NT2/D1 (cell line): ENCODE measurements at regions not wholly inside any gene's neighbourhood (a gene's known extent, or its start where the extent isn't known, plus 50 kb on each side); places are given as distances from the start of the nearest gene placed in this dataset.

Experiments
- DNase-seq: peaks from one replicate; pipeline ENCODE4 v3.0.0-alpha.2; 2011; ENCODE audit warnings: low read depth, low spot score
- H3K27me3 ChIP-seq: 2 replicates; pipeline ENCODE4 v1.6.0; 2011; ENCODE audit warnings: mild to moderate bottlenecking; ENCODE audit not compliant: insufficient read length, insufficient read depth
- H3K36me3 ChIP-seq: 2 replicates; pipeline ENCODE4 v1.6.1; 2011; ENCODE audit warnings: mild to moderate bottlenecking, low read length, mixed read lengths; ENCODE audit not compliant: insufficient read depth, insufficient read length
- H3K4me1 ChIP-seq: 2 replicates; pipeline ENCODE4 v1.5.1; 2011; ENCODE audit not compliant: insufficient read depth, insufficient read length
- H3K4me3 ChIP-seq: 2 replicates; pipeline ENCODE4 v1.5.1; 2011; ENCODE audit warnings: low read depth; ENCODE audit not compliant: insufficient read length
- H3K9ac ChIP-seq: 2 replicates; pipeline ENCODE4 v1.6.0; 2011; ENCODE audit warnings: low read depth; ENCODE audit not compliant: insufficient read length
- H3K9me3 ChIP-seq: 2 replicates; pipeline ENCODE4 v1.5.1; 2011; ENCODE audit warnings: mild to moderate bottlenecking, low read length; ENCODE audit not compliant: insufficient read depth
- SUZ12 ChIP-seq: IDR thresholded peaks from 2 replicates; pipeline ENCODE4 v1.6.1; 2011; ENCODE audit not compliant: insufficient read length, insufficient read depth; ENCODE audit errors: extremely low read depth
- YY1 ChIP-seq: IDR thresholded peaks from 2 replicates; pipeline ENCODE4 v1.6.1; 2011; ENCODE audit not compliant: insufficient read length, insufficient read depth
- ZNF274 ChIP-seq: IDR thresholded peaks from 2 replicates; pipeline ENCODE4 v1.6.1; 2011; ENCODE audit warnings: mild to moderate bottlenecking, low read depth, low read length

DNA sequence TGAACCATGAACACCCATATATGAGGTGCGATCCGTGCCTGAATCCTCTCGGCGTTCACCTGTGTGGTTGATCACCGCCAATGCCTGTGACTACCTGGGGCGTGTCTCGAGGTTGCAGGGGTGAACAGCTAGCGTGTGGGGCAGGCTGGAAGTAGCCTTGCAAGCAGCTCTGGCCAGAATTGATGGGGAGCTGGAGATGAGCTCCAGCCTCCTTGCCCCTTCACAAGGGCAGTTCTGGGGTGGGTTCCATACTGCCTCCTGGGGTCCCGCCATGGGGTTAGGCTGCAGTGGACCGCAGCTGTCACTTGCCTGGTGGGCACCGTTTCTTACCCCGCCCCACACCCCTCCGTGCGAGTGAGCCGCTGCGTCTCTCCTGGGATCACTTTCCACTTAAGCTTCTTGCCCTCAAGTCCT lies 154.5 kb upstream of the SOX1 start:
- Histone ChIP-seq H3K9me3 (no peaks in the 10 kb centered on the region), H3K4me3 (no peak overlapping the region), H3K9ac (no peak overlapping the region), H3K27me3 (no peaks in the 10 kb centered on the region), H3K4me1 (peaks cover 4% of the 10 kb centered on the region), H3K36me3 (no peaks in the 10 kb centered on the region)
- no peak for DNase-seq
- TF ChIP-seq YY1 (no peak), ZNF274 (no peak), SUZ12 (no peak)

GRCh38 chr13:111912991-111913760 lies 153.8 kb upstream of the SOX1 start:
- no peaks in the 10 kb centered on the region for H3K27me3 ChIP-seq
- no peak overlapping the region for H3K9ac ChIP-seq
- TF ChIP-seq SUZ12, result no peak
- TF ChIP-seq ZNF274, result no peak
- no peak for TF ChIP-seq YY1
- no peaks in the 10 kb centered on the region for H3K36me3 ChIP-seq
- no peak overlapping the region for H3K4me3 ChIP-seq
- DNase-seq, result no peak
- no peaks in the 10 kb centered on the region for H3K9me3 ChIP-seq
- peaks cover 4% of the 10 kb centered on the region for H3K4me1 ChIP-seq

- no peak for DNase-seq
- no peaks in the 10 kb centered on the region for H3K9me3 ChIP-seq
- TF ChIP-seq ZNF274, result no peak
- TF ChIP-seq YY1, result no peak
- no peak for TF ChIP-seq SUZ12
- no peaks in the 10 kb centered on the region for H3K36me3 ChIP-seq
- H3K4me3 ChIP-seq, result no peak overlapping the region
- no peaks in the 10 kb centered on the region for H3K27me3 ChIP-seq
- H3K9ac ChIP-seq, result no peak overlapping the region
- peaks cover 4% of the 10 kb centered on the region for H3K4me1 ChIP-seq
These were observed 153.2 kb upstream of the SOX1 start for GRCh38 chr13:111913761-111914140.

DNA sequence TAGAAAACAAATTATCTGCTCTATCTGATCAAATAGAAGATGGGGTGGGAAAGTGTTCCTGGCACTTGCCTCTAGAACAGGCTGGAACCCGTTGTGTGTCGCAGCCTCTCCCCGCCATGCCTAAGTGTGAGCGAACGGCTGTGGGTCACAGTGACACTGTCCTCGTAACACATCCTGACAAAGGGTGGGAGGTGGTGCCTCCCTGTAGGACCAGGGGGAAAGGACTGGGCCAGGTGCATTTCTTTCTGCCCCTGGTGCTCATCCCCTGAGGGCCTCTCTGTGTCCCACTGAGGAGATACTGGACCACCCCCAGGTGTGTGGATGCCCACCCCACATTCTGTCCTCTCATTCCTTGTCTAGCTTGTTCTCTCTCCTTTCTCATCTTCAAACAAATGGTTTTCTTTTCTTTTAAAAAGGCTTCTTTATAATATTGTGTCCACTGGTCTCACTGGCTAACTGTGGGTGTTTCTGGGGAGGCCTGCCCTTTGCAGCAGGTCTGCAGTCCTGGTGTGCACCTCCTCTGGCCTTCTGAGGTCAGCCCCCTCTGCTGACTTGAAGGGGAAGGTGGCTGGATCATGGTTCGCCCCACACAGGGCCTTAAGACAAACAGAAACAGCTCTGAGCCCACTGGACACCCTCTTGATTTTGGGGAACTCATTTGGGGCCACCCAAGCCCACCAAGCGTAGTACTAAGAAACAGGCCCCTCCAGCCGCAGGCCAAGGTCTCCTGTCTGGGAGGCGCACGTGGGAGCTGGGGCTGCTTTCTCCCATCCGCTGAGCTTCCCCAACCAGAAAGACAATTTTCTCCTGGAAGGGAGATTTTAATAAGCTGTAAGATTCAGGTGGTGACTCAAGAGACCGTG lies 152.5 kb upstream of the SOX1 start:
- Histone ChIP-seq H3K9ac (no peak overlapping the region), H3K9me3 (no peaks in the 10 kb centered on the region), H3K4me1 (peaks cover 4% of the 10 kb centered on the region), H3K4me3 (no peak overlapping the region), H3K36me3 (no peaks in the 10 kb centered on the region), H3K27me3 (no peaks in the 10 kb centered on the region)
- no peak for TF ChIP-seq YY1
- TF ChIP-seq SUZ12, result no peak
- TF ChIP-seq ZNF274, result no peak
- no peak for DNase-seq

DNA sequence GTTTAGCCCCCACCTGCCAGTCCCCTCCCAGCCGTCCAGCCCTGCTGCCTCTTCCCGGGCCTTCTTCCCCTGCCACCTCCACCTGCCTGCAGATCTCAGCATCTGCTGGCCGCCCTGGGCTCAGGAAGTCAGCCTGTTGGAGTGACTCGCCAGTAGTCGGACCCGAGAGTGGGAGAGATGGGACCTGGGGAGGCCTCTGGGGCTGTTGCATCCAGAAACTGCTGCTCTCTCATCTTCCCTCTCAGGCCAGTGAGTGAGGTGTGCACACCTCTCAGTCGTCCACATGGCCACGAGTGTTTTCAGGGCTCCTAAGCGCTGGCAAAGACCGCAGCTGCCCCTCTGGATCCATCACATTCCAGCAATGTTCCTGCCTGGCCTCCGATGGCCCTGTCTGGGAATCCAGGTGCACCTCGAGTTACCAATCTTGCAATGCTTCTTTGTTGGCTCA lies 151.8 kb upstream of the SOX1 start:
- no peak for DNase-seq
- peaks cover 4% of the 10 kb centered on the region for H3K4me1 ChIP-seq
- H3K4me3 ChIP-seq, result no peak overlapping the region
- no peak overlapping the region for H3K9ac ChIP-seq
- no peaks in the 10 kb centered on the region for H3K36me3 ChIP-seq
- H3K27me3 ChIP-seq, result no peaks in the 10 kb centered on the region
- no peak for TF ChIP-seq YY1
- no peak for TF ChIP-seq ZNF274
- no peak for TF ChIP-seq SUZ12
- no peaks in the 10 kb centered on the region for H3K9me3 ChIP-seq

DNA sequence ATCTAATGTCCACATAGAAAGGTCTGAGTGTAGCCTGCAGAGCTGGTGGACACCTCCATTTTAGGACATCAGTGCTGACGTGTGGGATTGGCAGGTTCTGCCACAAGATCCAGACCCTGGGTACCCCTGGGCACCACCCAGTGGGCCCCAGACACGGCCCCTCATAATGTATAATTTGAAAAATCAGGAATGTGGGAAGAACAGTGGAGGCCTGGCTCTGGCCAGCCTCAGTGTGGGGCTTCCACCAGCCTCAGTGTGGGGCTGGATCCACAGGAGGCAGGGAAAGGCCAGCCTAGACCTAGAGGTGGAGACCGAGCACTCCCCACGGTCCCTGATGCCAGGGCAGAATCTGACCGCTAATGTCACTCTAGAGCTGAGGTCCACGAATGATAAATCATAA lies 150.7 kb upstream of the SOX1 start:
- H3K9ac ChIP-seq, result no peak overlapping the region
- TF ChIP-seq SUZ12, result no peak
- TF ChIP-seq YY1, result no peak
- no peak for TF ChIP-seq ZNF274
- H3K4me3 ChIP-seq, result no peak overlapping the region
- H3K36me3 ChIP-seq, result no peaks in the 10 kb centered on the region
- no peaks in the 10 kb centered on the region for H3K9me3 ChIP-seq
- peaks cover 4% of the 10 kb centered on the region for H3K4me1 ChIP-seq
- H3K27me3 ChIP-seq, result no peaks in the 10 kb centered on the region
- no peak for DNase-seq

- DNase-seq, result no peak
- TF ChIP-seq SUZ12 (no peak), ZNF274 (no peak), YY1 (no peak)
- no peak overlapping the region for H3K9ac ChIP-seq
- H3K4me3 ChIP-seq, result no peak overlapping the region
- no peaks in the 10 kb centered on the region for H3K9me3 ChIP-seq
- peaks cover 4% of the 10 kb centered on the region for H3K4me1 ChIP-seq
- H3K27me3 ChIP-seq, result no peaks in the 10 kb centered on the region
- no peaks in the 10 kb centered on the region for H3K36me3 ChIP-seq
These were observed 149.9 kb upstream of the SOX1 start for GRCh38 chr13:111917086-111917485.
